GM06990 (cell line): ENCODE measurements at regions not wholly inside any gene's neighbourhood (a gene's known extent, or its start where the extent isn't known, plus 50 kb on each side); places are given as distances from the start of the nearest gene placed in this dataset.

Source experiments
- DNase-seq: peaks from one replicate; pipeline ENCODE4 v3.0.0-alpha.2; 2011; ENCODE audit not compliant: insufficient read length; ENCODE audit errors: extremely low read depth
- H3K27me3 ChIP-seq: replicated peaks from 2 replicates; pipeline ENCODE4 v1.6.0; 2011; ENCODE audit warnings: low read length; ENCODE audit not compliant: control insufficient read depth, insufficient read depth
- H3K36me3 ChIP-seq: 2 replicates; pipeline ENCODE4 v1.5.1; 2011; ENCODE audit warnings: low read length; ENCODE audit not compliant: control insufficient read depth, insufficient read depth
- H3K4me3 ChIP-seq: replicated peaks from 2 replicates; pipeline ENCODE4 v1.5.1; 2011; ENCODE audit warnings: low read depth, mild to moderate bottlenecking, control low read depth, low read length
- TF ChIP-seq, protein P1 (sequence below): IDR thresholded peaks from 2 replicates; pipeline ENCODE4 v1.5.1; 2011; ENCODE audit warnings: low read length, control low read depth, mild to moderate bottlenecking, inconsistent platforms; ENCODE audit not compliant: insufficient read depth, poor library complexity, severe bottlenecking

DNA sequence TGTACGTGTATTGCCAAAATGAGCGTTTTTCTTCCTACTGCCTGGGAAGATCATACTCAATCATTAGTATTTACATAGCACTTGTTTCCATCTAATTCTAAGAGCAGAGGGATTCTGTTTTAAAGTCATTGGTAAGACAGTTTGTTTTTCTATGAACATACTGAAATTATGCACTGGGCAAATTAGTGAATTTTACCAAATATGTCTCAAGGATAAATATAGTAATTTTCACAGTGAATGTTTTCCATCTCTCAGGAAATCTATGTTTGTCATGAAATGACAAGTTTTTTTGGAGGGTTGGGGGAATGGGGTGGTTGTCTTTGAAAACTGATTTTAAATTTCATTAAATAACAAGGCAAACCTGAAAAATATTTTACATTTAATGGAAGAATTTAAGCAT, 441.3 kb upstream of the ARRDC3 start:
- TF ChIP-seq, protein P1, sequence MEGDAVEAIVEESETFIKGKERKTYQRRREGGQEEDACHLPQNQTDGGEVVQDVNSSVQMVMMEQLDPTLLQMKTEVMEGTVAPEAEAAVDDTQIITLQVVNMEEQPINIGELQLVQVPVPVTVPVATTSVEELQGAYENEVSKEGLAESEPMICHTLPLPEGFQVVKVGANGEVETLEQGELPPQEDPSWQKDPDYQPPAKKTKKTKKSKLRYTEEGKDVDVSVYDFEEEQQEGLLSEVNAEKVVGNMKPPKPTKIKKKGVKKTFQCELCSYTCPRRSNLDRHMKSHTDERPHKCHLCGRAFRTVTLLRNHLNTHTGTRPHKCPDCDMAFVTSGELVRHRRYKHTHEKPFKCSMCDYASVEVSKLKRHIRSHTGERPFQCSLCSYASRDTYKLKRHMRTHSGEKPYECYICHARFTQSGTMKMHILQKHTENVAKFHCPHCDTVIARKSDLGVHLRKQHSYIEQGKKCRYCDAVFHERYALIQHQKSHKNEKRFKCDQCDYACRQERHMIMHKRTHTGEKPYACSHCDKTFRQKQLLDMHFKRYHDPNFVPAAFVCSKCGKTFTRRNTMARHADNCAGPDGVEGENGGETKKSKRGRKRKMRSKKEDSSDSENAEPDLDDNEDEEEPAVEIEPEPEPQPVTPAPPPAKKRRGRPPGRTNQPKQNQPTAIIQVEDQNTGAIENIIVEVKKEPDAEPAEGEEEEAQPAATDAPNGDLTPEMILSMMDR, result no peak
- Histone ChIP-seq H3K4me3 (no peak overlapping the region), H3K27me3 (no peaks in the 10 kb centered on the region; the same call in 1 of the 2 replicates), H3K36me3 (no peaks in the 10 kb centered on the region)
- no peak for DNase-seq

DNA sequence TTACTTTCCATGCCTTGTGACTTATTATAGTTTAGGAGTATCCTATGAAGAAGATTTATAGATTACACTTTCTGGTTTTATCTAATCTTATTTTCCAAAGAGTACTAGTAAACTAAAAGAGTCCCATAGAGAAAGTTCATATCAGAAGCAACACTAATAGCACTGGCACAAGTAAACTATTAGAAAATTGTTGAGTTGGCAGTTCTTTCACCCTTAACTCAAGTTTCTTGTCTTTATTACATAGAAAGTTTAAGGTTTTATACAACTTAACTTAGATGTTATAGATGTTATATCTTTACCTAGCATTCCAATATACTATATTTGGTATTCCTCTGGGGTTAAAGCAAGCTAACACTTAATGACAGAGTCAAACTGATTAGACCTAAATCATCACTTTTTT, 437.8 kb upstream of the ARRDC3 start:
- Histone ChIP-seq H3K27me3 (no peaks in the 10 kb centered on the region), H3K36me3 (no peaks in the 10 kb centered on the region), H3K4me3 (no peak overlapping the region)
- TF ChIP-seq, protein P1, result no peak
- DNase-seq, result no peak

DNA sequence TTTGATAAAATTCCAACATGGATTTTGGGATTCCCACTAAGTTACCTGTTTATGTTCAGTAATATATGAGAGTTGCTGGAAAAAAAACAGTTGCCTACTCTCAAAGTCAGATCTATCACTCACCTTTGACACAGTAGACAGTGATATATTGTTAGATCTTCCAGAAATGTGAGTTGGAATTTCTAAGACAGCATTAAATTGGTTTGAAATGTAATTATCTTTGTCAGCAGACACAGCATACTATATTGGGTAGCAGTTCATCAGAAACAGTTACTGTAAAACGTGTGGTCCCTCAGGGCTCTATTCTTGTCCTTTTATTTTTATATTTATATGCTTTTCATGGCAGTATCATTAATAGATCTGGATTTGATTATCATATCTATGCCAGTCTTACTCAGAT, 433.6 kb upstream of the ARRDC3 start:
- Histone ChIP-seq H3K4me3 (no peak overlapping the region), H3K36me3 (no peaks in the 10 kb centered on the region), H3K27me3 (no peaks in the 10 kb centered on the region)
- TF ChIP-seq, protein P1, result no peak
- DNase-seq, result no peak

DNA sequence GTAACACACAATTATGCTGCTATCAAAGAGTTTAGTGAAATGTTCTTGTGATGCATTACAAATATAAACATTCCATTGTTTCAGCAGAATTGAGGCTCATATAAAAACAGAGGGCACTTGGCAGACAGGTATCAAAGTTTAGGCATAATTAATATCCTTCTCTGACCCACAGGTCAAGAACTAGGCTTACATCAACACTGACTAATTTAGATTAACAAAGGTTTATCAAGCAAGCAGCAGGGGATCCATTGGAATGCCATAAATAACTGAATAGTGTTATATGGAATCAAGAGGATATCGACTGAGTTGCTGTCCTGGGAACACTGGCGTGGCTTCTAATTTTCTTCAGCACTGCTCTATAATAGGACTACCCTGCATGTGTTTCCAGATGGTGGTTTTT, 414.5 kb upstream of the ARRDC3 start:
- Histone ChIP-seq H3K36me3 (no peaks in the 10 kb centered on the region), H3K27me3 (no peaks in the 10 kb centered on the region), H3K4me3 (no peak overlapping the region)
- TF ChIP-seq, protein P1, result no peak
- DNase-seq, result no peak

DNA sequence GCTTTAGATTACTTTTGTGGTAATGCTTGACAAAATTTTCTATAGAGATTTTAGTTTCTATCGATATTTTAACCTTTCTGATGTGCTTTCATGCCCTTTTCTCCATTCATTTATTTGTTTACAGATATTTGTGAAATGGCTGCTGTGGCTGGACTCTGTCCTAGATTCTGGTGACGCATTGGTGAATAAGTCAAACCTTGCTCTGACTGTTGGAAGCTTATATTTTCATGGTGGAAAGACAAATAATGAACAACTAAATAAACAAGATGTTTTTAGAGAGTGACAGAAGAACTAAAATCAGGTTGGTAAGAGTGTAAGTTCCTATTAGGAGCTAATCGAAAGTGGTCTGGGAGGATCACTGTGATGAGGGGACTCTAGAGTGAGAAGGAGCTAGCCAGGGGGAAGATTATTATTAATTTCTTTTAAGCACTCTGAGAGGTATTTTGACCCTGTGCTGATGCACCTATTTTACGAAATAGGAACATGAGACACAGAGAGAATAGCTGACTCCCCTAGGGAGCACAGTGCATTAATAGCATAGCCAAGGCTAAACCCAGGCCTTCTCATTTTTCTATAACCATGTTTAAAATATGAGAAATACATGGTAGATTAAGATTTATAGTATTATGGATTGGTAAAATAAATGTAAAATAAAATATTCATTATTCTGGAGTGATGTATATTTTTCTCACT, 411.9 kb upstream of the ARRDC3 start:
- no peak overlapping the region for H3K4me3 ChIP-seq
- DNase-seq, result no peak
- TF ChIP-seq, protein P1, result no peak
- H3K36me3 ChIP-seq, result no peaks in the 10 kb centered on the region
- H3K27me3 ChIP-seq, result no peaks in the 10 kb centered on the region

DNA sequence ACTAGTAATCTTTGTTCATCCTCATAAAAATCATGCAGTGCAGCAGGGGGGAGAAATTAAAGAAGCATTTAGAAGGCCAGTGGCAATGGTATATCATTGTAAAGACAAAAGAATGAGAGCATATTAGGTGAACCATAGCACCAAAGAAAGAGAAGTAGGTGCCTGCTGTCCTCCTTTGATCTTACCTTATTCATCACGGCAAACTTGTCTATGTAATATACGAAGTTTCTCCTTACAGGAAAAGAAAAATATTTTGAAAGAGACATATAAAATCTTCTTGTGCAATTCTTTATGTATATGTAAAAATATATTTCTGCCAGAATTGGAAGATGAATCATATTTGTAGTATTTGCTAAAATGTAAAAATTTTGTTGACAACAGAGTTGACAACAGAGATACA, 411.3 kb upstream of the ARRDC3 start:
- TF ChIP-seq, protein P1, result no peak
- H3K4me3 ChIP-seq, result no peak overlapping the region
- no peak for DNase-seq

More for the DNA sequence above, 411.3 kb upstream of the ARRDC3 start:
- no peaks in the 10 kb centered on the region for H3K27me3 ChIP-seq
- H3K36me3 ChIP-seq, result no peaks in the 10 kb centered on the region
